Panc1 (cell line): ENCODE measurements at regions not wholly inside any gene's neighbourhood (a gene's known extent, or its start where the extent isn't known, plus 50 kb on each side); places are given as distances from the start of the nearest gene placed in this dataset.

Source experiments
- REST ChIP-seq, 2 experiments: IDR thresholded peaks; 2 replicates each; pipeline ENCODE4 v1.6.1; 2011 to 2012; ENCODE audit warnings: low read depth in 2 of 2, control low read depth in 1 of 2, low read length in 1 of 2, mild to moderate bottlenecking in 1 of 2, moderate library complexity in 1 of 2; ENCODE audit not compliant: insufficient read depth in 1 of 2
- TF ChIP-seq, protein P1 (sequence below): fragments of 450-650 bp; IDR thresholded peaks from 2 replicates; pipeline ENCODE4 v1.5.1; 2017; ENCODE audit warnings: mild to moderate bottlenecking

- TF ChIP-seq REST (IDR thresholded peaks at IDR 0.05; ENCODE audit: insufficient read depth in 1 of 2, low read depth in 2 of 2, low read length in 1 of 2) = no peak
- TF ChIP-seq, protein P1, sequence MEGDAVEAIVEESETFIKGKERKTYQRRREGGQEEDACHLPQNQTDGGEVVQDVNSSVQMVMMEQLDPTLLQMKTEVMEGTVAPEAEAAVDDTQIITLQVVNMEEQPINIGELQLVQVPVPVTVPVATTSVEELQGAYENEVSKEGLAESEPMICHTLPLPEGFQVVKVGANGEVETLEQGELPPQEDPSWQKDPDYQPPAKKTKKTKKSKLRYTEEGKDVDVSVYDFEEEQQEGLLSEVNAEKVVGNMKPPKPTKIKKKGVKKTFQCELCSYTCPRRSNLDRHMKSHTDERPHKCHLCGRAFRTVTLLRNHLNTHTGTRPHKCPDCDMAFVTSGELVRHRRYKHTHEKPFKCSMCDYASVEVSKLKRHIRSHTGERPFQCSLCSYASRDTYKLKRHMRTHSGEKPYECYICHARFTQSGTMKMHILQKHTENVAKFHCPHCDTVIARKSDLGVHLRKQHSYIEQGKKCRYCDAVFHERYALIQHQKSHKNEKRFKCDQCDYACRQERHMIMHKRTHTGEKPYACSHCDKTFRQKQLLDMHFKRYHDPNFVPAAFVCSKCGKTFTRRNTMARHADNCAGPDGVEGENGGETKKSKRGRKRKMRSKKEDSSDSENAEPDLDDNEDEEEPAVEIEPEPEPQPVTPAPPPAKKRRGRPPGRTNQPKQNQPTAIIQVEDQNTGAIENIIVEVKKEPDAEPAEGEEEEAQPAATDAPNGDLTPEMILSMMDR = no peak
Observed at GRCh38 chr10:2992401-2993198, 74.7 kb upstream of the PFKP start.
